ENCODE measurements at regions not wholly inside any gene's neighbourhood (a gene's known extent, or its start where the extent isn't known, plus 50 kb on each side); places are given as distances from the start of the nearest gene placed in this dataset.
"Not testable (repeated sequence)": the region's sequence is repeated elsewhere in the genome, so short reads cannot be mapped to it uniquely, and the experiment has no call there.

GRCh38 chr21:22292144-22292543 lies 1293.9 kb downstream of the NCAM2 start:
- no peak for DNase-seq

GRCh38 chr21:22297575-22297974 lies 1299.4 kb downstream of the NCAM2 start:
- DNase-seq: no peak

DNA sequence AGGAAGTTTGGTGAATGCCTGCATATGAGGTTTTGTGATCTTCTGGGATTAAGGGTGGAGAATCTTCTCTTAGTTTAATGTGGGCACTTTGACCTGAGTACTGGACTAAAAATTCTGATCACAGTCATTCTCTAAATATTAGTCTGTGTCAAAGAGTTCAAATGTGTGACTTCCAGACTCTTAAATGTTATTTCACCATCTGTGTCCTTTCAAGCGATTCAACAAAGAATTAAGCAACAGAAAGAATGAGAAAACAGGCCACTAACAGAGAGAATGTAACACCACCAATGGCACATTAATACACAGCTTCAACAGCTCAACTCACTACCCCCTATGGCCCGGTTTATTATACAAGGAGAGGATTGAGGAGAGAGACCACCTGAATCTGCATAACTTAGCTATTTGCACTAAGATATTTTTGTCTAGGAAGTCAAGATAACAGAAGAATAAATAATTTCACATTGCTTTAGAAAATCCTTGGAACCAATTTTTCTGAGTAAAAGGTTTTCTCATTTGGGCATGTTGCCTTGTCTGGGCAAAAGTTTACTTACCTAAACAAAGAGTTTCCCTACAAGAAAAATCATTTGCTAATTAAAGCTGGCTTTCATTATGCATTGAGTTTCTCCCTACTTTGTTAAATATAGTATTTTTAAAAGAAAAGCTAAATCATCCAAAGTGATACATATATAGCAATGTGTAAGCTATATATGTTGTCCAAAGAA lies 1313.7 kb downstream of the NCAM2 start:
- DNase-seq: no peak

GRCh38 chr21:22314963-22315362 lies 1316.8 kb downstream of the NCAM2 start:
- no peak for DNase-seq

DNA sequence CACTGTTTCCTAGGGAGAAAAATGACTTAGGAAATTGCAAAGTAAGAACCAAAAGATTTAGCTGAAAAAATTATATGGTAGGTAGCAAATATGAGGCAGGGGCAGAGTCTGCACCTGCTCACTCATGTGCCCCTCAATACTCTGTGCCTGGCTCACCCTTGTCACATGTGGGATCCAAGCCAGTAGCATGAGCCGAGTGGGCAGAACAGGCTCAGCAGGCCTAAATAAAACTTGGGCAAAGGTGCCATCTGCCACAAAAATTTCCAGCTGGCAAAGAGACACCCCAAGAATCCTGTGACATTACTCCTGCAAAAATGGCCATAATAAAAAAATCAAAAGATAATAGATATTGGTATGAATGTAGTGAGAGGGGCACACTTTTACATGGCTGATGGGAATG lies 1321.2 kb downstream of the NCAM2 start:
- DNase-seq: no peak

DNA sequence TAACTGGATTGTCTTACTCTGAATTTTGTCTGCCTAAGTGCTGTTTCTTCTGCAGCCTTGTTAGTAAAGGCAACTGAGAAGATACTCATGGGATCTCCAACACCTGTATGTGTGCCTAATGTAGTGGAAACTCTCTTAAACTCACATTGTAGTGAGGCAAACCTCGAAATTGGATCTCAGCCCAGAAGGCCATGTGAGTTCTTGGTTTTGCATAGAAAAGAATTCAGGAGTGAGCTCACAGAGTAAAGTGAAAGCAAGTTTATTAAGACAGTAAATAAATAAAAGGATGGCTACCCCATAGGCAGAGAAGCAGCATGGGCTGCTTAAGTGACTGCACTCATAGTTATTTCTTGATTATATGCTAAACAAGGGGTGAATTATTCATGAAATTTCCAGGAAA lies 1344.7 kb downstream of the NCAM2 start:
- DNase-seq: no peak

- DNase-seq: no peak
These were observed 1345.1 kb downstream of the NCAM2 start for GRCh38 chr21:22343303-22343702.

DNA sequence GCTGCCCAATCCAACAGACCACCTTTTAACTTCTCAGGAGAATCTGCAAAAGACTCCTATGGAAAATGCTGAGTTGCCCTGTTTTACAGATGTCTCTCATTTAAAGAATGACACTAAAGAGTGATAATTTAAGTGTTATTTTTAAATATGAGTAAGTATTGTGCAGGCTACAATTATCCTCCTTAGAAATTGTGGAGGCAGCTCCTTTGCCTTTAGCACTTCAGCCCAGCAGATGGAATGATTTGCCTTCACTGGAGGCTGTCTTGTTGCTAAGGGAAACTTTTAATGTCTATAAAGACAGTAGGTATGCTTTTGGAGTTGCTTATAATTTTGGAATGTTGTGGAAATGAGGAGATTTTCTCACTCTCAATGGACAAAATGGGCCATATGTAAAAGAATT lies 1345.5 kb downstream of the NCAM2 start:
- DNase-seq: no peak

DNA sequence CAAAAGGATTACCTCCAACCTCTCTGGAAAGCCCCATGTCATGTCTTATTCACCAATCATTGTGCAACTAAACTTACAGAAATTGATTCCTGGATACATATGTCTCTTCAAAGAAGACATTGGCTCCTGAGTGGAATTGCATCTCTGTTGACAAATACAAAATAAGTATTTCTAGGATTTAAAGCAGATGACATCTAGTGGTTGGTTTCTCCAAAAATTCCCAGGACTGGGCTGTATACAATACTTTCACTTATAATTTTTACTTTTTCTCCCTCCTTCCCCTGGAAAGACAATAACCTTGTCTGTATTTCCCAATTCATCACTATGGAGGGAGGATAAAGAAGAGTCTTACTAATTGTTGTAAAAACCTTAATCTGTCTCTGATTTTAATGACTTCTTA lies 1347.4 kb downstream of the NCAM2 start:
- no peak for DNase-seq

DNA sequence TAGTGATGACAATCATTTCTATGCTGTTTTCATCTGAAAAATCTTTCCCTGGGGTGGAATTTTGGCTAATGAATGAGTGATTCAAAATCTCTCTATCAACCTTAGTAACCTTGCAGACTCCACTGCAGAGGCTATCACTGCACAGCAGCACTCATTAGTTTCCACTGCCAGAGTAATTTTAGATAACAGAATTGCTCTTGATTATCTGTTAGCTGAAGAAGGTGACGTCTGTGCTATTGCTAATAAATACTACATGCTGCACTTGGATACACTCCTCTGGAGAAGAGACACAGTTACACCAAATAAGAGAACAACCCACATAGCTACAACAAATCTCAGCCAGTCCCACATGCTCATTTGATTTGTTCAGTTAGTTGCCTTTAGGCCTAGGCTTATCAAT lies 1348.4 kb downstream of the NCAM2 start:
- no peak for DNase-seq

- DNase-seq: no peak
These were observed 1352.9 kb downstream of the NCAM2 start for GRCh38 chr21:22351076-22351475.

- DNase-seq: no peak
These were observed 1353.9 kb downstream of the NCAM2 start for GRCh38 chr21:22352088-22352487.

- no peak for DNase-seq
These were observed 1357.7 kb downstream of the NCAM2 start for GRCh38 chr21:22355949-22356348.

DNA sequence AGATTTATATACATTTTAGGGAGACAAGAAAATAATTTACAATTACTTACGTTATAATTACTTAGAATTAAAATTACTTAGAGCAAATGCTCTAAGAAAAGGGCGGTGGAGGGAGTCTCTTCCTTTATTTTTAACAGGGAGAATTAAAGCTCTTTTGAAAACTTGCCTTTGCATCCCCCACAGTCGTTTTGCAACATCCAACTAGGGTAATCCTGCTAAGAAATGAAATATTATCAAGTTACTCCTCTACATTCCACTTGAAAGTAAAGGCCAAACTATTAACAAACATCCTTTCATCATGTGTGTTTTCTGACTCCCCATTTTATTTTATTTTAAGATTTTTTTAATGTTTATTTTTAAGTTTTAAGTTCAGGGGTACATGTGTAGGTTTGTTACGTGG lies 1358.5 kb downstream of the NCAM2 start:
- no peak for DNase-seq

- DNase-seq: not testable (repeated sequence)
These were observed 1361.4 kb downstream of the NCAM2 start for GRCh38 chr21:22359599-22359998.

GRCh38 chr21:22363504-22363903 lies 1365.3 kb downstream of the NCAM2 start:
- DNase-seq: no peak

DNA sequence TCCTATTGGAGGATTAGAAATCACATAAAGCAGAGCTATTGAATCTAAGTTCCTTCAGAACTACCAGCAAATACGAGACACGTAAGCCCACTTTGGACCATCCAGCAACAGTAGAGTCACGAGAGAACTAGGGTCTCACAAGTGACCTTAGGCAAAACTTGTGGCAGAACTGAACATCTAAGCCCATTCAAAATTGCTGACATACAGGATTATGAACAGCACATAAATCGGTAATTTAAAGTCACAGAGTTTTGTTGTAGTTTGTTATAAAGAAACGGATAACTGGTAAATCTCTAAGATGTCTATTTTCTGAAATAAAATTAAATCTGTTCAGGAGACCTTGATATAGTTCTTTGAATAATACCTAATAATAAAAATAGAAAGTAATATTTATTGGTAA lies 1366.0 kb downstream of the NCAM2 start:
- no peak for DNase-seq

DNA sequence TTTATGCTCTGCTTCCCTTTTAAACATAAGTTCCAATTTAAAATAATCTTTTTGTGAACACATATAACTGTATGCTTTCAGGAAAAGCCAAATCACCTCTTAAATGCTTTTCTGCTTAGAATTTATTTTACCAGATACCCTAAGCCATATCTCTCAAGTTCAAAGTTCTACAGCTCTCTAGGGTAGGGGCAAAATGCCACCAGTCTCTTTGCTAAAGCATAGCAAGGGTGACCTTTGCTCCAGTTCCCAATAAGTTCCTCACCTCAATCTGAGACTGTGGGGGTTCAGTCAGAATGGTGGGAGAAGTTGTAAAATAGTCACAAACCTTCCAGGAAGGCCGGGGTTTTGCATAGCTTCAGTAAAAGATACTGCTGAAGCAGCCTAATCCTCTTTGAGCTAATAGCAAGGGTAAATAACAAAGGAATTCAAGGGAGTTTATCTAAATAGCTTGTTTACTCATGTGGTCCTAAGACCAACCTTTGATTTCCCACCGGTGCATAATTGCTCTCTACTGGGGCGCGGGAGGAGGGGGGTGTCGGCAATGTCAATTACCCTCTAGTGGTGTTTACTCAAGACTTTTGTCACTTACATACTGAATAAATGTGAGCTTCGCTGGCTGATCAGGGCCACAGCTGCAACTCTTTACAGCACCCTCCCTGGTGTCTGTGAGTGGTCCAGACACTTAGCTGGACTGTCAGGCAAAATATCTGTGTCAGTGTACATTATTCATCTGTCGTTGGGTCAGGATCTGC lies 1376.2 kb downstream of the NCAM2 start:
- no peak for DNase-seq

GRCh38 chr21:22377795-22378194 lies 1379.6 kb downstream of the NCAM2 start:
- DNase-seq: not testable (repeated sequence)

DNA sequence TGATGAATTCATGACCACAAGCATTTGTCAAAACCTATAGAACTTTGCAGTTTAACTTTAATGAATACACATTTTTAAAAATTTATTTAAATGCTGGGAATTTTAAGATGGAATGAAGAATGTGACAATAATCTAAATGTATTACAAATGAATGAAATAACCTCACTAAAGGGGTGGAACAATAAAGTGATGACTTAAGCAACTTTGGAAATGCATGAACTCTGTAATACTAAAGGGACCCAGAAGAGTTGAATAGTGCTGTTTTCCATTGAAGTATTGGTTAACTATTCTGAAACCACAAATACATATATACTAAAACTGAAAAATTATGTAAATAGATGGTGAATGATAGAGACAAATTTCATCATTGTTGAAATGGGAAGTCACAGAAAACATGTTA lies 1395.1 kb downstream of the NCAM2 start:
- DNase-seq: no peak

- no peak for DNase-seq
These were observed 1397.8 kb downstream of the NCAM2 start for GRCh38 chr21:22395965-22396364.

DNA sequence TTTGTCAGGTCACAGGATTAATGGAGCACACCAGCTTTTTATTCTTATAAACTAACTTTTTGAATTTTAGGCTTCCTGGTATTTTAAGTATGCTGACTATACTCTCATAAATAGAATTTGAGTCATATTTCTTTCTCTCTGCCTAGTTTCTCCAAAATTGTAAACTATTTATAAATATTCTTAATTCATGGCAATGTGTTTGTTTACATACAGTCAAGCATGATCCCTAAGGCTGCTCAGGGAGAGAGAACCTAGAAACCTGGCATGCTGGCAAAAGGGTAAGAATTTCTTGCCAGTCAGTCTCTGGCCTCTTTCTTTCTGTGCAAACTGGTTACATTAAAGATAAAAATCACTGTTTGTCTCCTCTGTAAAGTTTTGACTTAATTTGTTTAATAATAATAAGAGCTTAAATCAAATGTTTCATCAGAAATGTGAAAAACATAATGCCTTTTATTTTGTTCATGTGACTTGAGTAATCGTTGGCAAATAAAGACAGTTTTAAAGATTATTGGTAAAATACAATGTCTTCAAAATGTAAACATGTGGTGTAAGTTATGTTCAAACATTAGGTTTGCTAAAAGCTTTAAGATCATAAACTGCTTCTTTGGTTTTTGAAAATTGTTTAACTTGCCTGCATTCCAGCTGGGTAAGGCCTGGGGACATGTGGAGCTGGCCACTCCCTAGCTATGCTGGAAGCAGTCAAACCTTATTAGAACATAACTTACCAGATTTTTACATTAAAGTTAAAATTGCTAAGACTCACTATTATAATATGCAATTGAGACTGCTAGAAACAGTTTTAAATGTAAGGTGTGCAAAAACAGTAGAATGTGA lies 1401.7 kb downstream of the NCAM2 start:
- no peak for DNase-seq

GRCh38 chr21:22409571-22409970 lies 1411.4 kb downstream of the NCAM2 start:
- no peak for DNase-seq

Data from C1 segment of cervical spinal cord (tissue), 14 donors.